GM21390 (cell line): ENCODE measurements at regions not wholly inside any gene's neighbourhood (a gene's known extent, or its start where the extent isn't known, plus 50 kb on each side); places are given as distances from the start of the nearest gene placed in this dataset.

Source experiments
- ATAC-seq: cut with Tn5 transposase; IDR thresholded peaks from one replicate; pipeline ENCODE4 v1.9.1; 2021; ENCODE audit not compliant: unreplicated experiment

DNA sequence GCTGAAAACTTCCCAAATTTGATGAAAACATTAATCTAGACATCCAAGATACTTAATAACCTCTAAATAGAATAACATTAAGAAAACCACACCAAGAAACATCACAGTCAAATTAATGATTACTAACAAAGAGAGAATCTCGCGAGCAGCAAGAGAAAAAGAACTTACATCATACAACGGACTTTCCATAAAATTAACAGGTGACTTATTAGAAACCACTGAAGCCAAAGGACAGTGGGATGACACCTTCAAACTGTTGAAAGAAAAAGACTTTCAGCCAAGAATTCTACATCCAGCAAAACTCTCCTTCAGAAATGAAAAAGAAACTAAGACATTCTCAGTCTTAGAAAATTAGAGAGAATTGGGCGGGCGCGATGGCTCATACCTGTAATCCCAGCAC, 232.0 kb downstream of the SNCA start:
- no peak for ATAC-seq

DNA sequence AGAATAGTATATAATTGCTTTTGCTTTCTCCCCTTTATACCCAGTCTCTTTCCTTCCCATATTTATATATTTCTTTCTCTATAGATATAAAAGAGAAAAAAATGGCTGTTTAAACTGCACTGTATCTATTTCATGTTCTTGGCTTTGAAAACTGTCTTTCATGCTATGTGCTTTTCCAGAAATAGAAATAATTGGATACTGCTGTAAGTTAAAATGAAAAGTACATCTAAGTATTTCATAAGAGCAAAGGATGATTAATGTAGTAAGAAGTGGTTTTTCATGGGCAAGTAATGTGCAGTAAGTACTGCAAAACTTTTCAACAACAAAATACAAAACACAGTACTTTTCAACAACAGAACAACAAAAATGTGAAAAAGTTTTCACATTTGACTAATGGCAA, 237.9 kb downstream of the SNCA start:
- no peak for ATAC-seq

DNA sequence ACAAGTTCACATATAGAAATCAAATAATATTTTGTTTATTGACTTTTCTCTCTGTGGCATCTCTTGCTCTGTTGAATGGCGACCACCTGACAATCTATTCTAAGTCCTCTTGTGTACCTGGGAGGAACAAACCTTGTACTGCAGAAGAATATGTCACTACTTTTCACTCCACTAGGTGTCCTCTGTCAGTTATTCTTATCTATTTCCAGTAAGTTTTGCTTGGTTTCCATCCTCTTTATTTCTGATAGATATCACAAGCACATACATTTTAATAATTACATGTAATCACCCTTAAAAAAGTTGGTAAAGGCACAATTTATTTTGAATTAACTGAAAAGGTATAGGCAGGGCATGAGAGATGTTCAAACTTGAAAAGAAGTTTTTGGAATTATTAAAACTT, 238.4 kb downstream of the SNCA start:
- ATAC-seq, result no peak

DNA sequence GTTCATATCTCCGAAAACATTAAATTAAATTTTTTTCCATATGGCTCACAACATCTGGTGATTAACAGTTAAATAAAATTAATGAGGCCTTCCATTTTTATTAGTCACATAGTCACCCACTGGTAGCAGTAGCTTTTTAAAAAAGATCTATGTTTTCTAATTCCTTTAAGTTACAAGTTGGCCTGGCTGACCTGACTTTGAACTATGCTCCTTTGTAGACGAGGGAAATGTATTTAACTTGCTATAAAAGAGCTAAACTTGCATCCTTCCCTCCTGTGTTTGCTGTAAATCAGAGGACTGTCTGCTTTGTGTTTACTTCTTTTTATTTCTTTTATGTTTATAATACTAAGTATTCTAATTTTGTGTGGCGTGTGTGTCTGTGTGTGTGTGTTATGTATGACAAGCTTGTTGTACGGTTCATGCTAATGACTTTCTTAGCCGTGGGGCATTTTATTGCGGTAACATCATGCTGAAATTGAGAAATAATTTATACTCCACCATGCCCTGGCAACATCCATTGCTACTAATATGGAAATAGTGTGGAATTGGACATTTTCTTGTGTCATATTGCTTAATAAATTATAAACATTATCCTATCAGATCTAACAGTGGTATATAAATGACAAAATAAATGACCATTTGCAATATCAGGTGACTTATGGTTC, 241.7 kb downstream of the SNCA start:
- ATAC-seq, result no peak

DNA sequence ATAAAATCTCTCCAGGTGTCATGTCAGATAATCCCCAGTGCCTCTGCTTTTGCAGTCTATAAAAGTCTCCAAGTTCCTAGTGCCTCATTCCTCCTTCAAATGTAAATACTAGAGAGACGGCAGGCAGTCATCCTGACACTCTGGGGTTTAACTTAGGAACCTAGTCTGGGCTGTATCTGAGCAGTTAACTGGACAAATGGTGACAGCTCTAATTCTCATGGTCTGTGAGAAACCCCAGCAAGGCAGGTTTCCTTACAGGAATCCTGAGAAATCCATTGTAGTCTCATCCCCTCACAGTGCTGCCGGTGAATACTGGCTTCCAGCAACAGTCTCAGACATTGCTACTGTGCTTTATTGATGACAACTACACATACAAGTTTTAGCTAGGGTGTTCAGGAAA, 246.8 kb downstream of the SNCA start:
- ATAC-seq, result no peak

DNA sequence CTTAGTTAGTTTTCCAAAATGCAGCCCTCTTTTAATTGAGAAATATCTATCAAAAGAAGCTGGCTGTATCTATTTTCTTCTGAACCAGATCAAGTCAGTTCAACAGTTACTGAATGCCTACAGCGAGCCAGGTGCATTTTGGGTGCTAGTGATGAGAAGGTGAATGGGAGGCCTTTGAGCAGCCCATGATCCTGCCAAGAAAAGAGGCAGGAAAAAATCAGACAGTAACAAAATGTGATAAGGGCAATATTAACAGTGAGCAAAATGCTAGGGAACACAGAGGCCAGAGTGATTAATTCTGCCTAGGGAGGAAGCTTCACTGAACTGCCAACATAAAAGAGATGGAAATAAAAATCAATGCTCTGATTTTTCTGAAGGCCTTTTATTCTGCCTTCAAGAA, 248.5 kb downstream of the SNCA start:
- ATAC-seq, result no peak

DNA sequence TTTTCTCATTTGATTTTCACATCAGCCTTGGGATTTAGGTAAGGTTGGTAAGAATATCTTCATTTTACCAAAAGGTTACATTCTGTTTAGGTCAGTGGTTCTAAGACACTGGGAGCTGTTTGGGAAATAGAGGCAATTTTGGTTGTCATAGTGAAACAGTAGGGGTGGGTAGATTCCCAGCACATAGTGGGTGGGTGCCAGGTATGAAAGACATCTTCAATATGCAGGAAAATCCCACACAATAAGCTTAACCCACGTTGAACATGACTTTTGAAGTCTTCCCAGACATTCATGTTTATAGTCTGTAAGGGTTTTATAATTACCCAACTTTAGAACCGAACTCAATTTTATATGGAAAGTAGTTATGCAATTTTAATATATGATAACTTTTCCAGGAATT, 249.6 kb downstream of the SNCA start:
- no peak for ATAC-seq

DNA sequence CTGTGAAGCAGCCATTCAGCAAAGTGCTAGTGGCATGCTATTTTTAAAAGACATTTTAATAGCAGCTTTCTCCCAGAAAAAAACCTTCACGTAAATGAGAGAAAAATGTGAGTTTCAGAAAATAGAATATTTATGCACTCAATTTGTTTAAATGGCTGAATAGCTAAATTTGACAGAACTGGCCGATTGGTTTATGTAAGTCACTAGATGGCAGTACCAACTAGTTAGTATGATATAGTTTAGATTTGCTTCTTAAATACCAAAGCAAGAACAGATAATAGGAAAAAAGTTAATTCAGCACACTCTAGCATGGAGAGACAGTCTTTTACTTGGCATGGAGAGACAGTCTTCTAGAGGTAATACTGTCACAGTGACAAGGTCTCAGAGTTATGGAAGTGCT, 250.1 kb downstream of the SNCA start:
- ATAC-seq, result no peak

DNA sequence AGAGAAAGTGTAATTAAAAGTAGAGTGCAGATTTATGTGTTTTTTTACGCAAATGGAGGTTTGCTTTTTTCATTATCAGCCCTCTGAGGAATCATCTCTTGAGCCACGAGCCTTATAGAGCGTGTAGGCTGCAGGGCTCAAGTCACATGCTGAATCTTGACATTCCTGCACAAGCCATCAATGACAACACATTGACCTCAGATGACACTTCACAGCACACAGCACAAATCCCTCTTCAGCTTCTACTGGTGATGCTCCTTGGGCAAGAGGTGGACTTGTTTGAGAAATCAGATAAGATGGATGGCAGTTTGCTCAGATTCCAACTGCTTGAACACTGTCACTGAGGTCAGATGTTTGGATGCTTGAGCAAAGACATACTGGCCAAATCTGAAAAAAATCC, 250.6 kb downstream of the SNCA start:
- no peak for ATAC-seq

DNA sequence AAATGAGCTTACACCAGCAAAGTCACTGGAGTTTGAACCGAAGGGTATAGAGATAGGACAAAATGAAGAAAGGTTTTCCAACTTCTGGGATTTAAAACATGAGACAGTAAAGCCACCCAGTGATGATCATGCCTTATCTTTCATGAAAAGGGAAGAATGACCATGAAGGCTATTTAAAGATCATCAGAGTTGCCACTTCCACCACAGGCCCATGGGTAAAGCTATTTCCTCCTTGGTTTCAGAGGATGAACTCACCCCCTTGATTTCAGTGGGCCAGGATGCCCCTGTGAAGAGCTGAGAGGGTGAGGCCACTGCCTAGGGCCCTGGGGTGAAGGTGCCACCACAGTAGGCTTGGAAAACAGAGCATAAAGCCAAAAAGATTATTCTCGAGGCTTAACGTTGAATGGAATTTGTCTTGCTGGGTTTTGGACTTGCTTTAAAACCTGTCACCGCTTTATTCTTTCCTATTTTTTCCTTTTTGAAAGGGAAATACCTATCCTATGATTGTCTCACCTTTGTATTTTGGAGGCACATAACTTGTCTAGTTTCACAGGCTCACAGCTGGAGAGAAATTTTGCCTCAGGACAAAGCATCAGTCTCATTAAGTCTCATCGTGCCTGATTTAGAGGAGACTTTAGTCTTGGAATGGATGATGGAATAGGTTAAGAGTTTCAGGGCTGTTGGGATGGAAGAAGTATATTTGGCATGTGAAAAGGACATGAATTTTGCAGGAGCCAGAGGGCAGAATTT, 254.0 kb downstream of the SNCA start:
- ATAC-seq, result no peak

DNA sequence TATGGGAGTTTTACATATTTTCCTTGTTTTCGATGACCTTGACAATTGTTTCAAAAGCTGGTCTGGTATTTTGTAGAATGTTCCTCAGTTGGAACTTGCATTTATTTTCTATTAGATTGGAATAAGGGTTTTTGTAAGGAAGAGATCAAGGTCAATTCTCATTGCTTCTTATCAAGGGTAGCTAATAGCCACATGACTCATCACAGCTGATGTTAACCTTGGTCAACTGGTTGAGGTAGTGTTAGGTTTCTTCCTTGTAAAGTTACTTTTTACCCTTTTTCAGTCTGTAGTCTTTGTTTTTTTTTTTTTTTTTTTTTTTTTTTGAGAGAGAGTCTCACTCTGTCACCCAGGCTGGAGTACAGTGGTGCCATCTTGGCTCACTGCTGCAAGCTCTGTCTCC, 257.2 kb downstream of the SNCA start:
- ATAC-seq, result no peak

DNA sequence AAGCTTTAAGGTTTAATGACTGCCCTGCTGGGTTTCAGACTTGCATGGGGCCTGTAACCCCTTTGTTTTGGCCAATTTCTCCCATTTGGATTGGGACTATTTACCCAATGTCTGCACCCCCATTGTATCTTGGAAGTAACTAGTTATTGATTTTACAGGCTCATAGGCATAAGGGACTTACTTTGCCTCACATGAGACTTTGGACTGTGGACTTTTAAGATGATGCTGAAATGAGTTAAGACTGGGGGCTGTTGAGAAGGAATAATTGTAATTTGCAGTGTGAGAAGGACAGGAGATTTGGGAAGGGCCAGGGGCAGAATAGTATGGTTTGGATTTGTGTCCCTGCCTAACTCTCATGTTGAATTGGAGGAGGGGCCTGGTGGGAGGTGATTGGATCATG, 260.7 kb downstream of the SNCA start:
- no peak for ATAC-seq

DNA sequence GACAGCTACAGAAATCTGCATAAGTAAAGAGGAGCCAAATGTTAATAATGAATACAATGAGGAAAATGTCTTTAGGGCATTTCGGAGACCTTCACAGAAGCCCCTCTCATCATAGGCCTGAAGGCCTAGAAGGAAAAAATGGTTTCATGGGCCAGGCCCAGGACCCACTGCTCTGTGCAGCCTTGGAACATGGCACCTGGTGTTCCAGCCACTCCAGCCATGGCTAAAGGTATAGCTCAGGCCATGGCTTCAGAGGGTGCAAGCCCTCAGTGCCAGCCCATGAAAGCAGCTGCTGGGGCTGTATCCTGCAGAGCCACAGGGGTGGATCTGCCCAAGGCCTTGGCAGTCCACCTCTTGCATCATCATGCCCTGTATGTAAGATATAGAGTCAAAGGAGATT, 261.1 kb downstream of the SNCA start:
- ATAC-seq, result no peak

DNA sequence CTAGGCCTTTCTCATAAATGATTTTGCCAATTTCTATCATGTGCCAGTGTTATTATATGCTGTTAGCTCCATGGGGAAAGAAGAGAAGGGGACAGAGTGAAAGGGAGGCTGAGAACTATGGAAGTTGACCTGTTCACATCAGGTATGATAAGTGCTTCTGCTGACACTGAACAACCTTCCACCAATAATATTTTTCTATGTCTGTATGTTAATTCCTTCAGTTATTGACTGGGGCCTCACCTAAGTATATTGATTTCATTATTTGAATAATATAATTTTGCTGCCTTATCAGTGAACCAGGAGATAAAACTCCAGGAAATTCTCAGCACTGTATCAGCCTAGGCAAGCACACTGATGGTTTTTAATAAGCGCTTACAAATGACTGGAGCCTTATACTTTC, 262.8 kb downstream of the SNCA start:
- no peak for ATAC-seq

DNA sequence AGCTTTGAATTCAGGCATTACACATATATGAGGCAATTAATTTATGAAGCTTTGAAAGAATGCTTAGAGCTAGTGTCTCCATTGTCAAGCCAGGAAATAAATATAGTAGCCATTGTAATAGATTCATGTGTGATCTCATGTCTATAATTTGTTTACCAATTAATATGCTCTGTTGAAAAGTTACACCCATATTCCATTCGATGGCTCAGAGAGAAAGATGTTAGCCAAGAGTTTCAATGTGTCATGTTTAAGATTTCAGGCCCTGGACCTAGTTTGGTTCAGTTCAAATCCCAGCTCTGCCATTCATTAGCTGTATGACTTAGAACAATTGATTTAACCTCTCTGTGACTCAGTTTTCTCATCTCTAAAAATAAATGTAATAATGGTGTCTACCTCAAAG, 263.3 kb downstream of the SNCA start:
- no peak for ATAC-seq

DNA sequence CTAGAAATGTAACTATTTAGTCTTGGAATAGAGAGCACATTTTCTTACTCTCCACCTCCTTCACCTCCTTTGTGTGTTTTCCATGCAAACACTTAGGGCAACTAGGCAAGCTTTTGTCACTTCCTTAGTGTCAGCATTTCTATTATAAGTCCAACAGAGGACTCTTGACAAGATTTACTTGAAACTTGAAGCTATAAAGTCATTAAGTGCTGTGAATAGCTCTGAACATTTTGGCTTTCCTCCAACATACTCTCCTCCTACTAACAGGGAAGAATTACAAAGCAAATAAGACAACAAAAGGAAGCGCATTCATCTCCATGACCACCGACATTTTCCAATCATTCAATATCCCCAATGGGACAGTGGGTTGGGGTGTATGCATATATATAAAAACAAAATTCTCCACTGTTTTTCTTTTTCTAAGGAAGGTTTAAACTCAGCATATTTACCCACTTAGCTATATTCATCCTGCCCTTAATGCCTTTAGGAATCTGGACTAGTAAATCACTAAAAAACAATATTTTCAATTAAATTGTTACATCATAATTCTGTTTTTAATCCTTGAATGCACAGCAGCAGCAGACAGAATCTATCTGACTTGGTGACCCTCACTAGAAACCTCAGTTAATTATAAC, 264.6 kb downstream of the SNCA start:
- ATAC-seq, result no peak

DNA sequence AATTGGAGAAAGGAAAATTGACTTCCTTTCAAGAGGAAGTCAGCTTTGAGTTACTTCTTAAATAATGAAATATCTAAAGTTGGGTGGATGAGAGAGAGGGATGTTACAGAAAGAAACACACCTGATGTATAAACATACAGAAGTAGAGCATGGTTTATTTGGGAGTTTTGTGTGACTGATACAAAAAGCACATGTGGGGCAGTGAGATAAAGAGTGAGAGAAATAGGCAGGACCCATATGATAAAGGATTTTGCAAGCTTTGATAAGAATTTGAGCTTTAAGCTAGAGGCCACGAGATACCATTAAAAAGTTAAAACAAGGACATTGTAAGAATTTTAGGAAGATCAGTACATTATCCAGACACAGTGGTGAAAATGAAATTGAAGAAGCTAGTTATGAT, 263.3 kb upstream of the GPRIN3 start:
- no peak for ATAC-seq

DNA sequence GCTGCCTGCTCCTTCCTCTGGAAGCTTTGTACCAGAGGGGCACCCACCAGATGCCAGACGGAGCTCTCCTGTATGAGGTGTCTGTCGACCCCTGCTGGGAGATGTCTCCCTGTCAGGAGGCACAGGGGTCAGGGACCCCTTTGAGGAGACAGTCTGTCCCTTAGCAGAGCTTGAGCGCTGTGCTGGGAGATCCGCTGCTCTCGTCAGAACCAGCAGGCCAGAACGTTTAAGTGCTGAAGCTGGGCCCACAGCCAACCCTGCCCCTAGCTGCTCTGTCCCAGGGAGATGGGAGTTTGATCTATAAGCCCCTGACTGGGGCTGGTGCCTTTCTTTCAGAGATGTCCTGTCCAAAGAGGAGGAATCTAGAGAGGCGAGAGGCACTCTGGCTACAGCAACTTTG, 260.3 kb upstream of the GPRIN3 start:
- ATAC-seq, result no peak

DNA sequence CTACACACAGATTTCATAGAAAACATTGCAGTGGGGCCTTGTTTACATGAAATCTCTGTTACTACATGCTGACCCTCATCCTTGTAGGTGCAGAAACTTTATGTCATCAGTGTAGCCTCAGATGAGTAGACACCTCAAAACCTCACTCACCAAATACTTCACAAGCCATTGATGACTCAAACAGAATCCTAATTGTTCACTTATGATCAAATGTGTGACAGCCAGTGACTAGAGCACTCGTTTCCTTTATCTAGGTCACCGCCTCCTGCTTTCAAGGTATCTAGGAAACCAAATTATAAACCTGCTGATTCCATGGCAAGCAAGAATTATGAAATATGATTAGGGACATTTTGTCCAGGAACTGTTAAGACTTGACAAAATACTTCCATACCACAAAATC, 255.8 kb upstream of the GPRIN3 start:
- ATAC-seq, result peak; percentile 58

DNA sequence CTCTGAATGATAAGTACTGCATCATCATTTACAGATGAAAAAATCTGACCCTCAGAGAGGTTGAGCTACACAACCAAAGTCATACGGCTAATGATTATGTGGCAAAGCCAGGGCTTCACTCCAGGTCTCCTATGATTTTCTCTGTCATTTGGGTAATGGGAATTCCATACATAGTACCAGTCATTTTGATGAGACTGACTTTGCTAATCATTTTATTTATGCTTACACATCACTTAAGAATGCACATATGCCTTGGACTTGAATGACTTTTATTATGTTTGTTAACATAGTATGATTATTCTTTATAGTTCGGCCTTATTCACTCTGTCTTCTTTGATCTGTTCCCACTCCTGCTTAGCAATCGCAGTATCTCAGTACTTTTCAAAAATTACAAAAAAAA, 255.1 kb upstream of the GPRIN3 start:
- ATAC-seq, result no peak

DNA sequence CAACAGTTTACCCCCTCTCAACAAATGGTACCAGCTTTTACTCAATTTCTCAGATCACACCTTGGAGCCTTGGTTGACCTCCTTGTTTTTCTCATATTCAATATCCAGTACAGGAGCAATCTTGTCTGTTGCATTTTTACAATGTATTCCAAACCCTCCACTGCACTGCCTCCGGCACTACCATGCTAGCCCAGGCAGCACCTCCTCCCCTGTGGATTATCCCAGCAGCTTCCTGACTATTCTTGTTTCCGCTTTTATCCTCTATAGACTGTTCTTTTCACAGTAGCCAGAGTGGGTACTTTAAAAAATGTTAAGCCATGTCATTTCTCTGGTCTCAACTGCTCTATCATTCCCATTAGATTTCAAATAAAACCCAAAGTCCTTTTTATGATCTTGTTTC, 253.4 kb upstream of the GPRIN3 start:
- no peak for ATAC-seq

DNA sequence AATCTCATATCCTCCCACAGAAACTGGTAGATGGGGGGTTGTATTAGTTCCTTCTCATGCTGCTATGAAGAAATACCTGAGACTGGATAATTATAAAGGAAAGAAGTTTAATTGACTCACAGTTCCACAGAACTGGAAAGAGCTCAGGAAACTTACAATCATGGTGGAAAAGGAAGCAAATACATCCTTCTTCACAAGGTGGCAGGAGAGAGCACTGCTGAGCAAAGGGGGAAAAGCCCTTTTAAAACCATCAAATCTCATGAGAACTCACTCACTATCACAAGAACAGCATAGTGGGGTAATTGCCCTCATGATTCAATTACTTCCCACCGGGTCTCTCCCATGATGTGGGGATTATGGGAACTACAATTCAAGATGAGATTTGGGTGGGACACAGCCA, 250.5 kb upstream of the GPRIN3 start:
- no peak for ATAC-seq
